NCI-H82 (cell line): ENCODE measurements at regions not wholly inside any gene's neighbourhood (a gene's known extent, or its start where the extent isn't known, plus 50 kb on each side); places are given as distances from the start of the nearest gene placed in this dataset.
A peak's percentile ranks its signal among the peaks of the same experiment; 100 is the strongest.

ENCODE experiments used
- DNase-seq: peaks from one replicate; lab custom pipeline; 2025; lab: John Stamatoyannopoulos, UW

- DNase-seq = no peak
Measured at GRCh38 chr20:1790386-1790785, 104.8 kb upstream of the SIRPA start.

GRCh38 chr20:1788044-1788443 lies 107.2 kb upstream of the SIRPA start:
- no peak for DNase-seq

GRCh38 chr20:1786486-1786885 lies 108.7 kb upstream of the SIRPA start:
- DNase-seq = no peak

- no peak for DNase-seq
Measured at GRCh38 chr20:1784586-1784985, 110.6 kb upstream of the SIRPA start.

- DNase-seq = no peak
Measured at GRCh38 chr20:1783245-1783644, 112.0 kb upstream of the SIRPA start.

- DNase-seq = no peak
Measured at GRCh38 chr20:1782181-1782580, 113.0 kb upstream of the SIRPA start.

GRCh38 chr20:1779567-1779966 lies 115.6 kb upstream of the SIRPA start:
- DNase-seq = no peak

GRCh38 chr20:1778338-1778737 lies 116.9 kb upstream of the SIRPA start:
- DNase-seq = no peak

- DNase-seq = no peak
Measured at GRCh38 chr20:1777476-1777820, 117.8 kb upstream of the SIRPA start.

- peak; percentile 89 for DNase-seq
Measured at GRCh38 chr20:1776681-1777475, 118.3 kb upstream of the SIRPA start.

GRCh38 chr20:1775117-1775516 lies 117.5 kb upstream of the SIRPG start:
- DNase-seq = no peak

GRCh38 chr20:1774479-1774878 lies 116.9 kb upstream of the SIRPG start:
- DNase-seq = no peak

GRCh38 chr20:1773816-1774215 lies 116.2 kb upstream of the SIRPG start:
- DNase-seq = no peak

GRCh38 chr20:1769491-1769890 lies 111.9 kb upstream of the SIRPG start:
- DNase-seq = no peak

- DNase-seq = no peak
Measured at GRCh38 chr20:1766731-1767130, 109.2 kb upstream of the SIRPG start.

- peak; percentile 86 for DNase-seq
Measured at GRCh38 chr20:1764136-1765033, 106.8 kb upstream of the SIRPG start.

- DNase-seq = no peak
Measured at GRCh38 chr20:1761598-1761997, 104.0 kb upstream of the SIRPG start.

GRCh38 chr20:1761116-1761515 lies 103.5 kb upstream of the SIRPG start:
- no peak for DNase-seq

- DNase-seq = no peak
Measured at GRCh38 chr20:1758765-1759164, 101.2 kb upstream of the SIRPG start.

- no peak for DNase-seq
Measured at GRCh38 chr20:1757606-1758512, 100.3 kb upstream of the SIRPG start.

- no peak for DNase-seq
Measured at GRCh38 chr20:1757072-1757471, 99.5 kb upstream of the SIRPG start.

- no peak for DNase-seq
Measured at GRCh38 chr20:1754749-1755148, 97.2 kb upstream of the SIRPG start.
